CD4-positive, alpha-beta T cell treated with Interleukin-15 for 1 hour (primary cell): ENCODE measurements at regions not wholly inside any gene's neighbourhood (a gene's known extent, or its start where the extent isn't known, plus 50 kb on each side); places are given as distances from the start of the nearest gene placed in this dataset.

ENCODE experiments used
- DNase-seq: peaks from one replicate; pipeline ENCODE4 v3.0.0-alpha.2; 2020

GRCh38 chr5:89904442-89904841 lies 505.1 kb downstream of the CETN3 start:
- no peak for DNase-seq

GRCh38 chr5:89901983-89902382 lies 507.6 kb downstream of the CETN3 start:
- DNase-seq = no peak

GRCh38 chr5:89901346-89901745 lies 508.2 kb downstream of the CETN3 start:
- no peak for DNase-seq

GRCh38 chr5:89900346-89900745 lies 509.2 kb downstream of the CETN3 start:
- DNase-seq = no peak

GRCh38 chr5:89899559-89899958 lies 510.0 kb downstream of the CETN3 start:
- DNase-seq = no peak

GRCh38 chr5:89893546-89893945 lies 516.0 kb downstream of the CETN3 start:
- no peak for DNase-seq

GRCh38 chr5:89885670-89886069 lies 523.9 kb downstream of the CETN3 start:
- no peak for DNase-seq

- no peak for DNase-seq
Measured at GRCh38 chr5:89883967-89884366, 525.6 kb downstream of the CETN3 start.

- DNase-seq = no peak
Measured at GRCh38 chr5:89878140-89879132, 531.1 kb downstream of the CETN3 start.

GRCh38 chr5:89871906-89872305 lies 537.6 kb downstream of the CETN3 start:
- no peak for DNase-seq

GRCh38 chr5:89869346-89869745 lies 540.2 kb downstream of the CETN3 start:
- DNase-seq = no peak

- no peak for DNase-seq
Measured at GRCh38 chr5:89866410-89866809, 543.1 kb downstream of the CETN3 start.

- DNase-seq = no peak
Measured at GRCh38 chr5:89864941-89865340, 544.6 kb downstream of the CETN3 start.

GRCh38 chr5:89857790-89858189 lies 551.8 kb downstream of the CETN3 start:
- no peak for DNase-seq

GRCh38 chr5:89855417-89855816 lies 554.1 kb downstream of the CETN3 start:
- no peak for DNase-seq

- no peak for DNase-seq
Measured at GRCh38 chr5:89851911-89852310, 557.6 kb downstream of the CETN3 start.

- no peak for DNase-seq
Measured at GRCh38 chr5:89850513-89850865, 559.1 kb downstream of the CETN3 start.

GRCh38 chr5:89849830-89850512 lies 559.6 kb downstream of the CETN3 start:
- no peak for DNase-seq

GRCh38 chr5:89847743-89848142 lies 561.8 kb downstream of the CETN3 start:
- no peak for DNase-seq

- DNase-seq = no peak
Measured at GRCh38 chr5:89844548-89844947, 565.0 kb downstream of the CETN3 start.

GRCh38 chr5:89842531-89842930 lies 567.0 kb downstream of the CETN3 start:
- DNase-seq = no peak

GRCh38 chr5:89840906-89841305 lies 568.6 kb downstream of the CETN3 start:
- no peak for DNase-seq

GRCh38 chr5:89830691-89831090 lies 578.9 kb downstream of the CETN3 start:
- no peak for DNase-seq

GRCh38 chr5:89827960-89828359 lies 581.6 kb downstream of the CETN3 start:
- no peak for DNase-seq
